ENCODE measurements at regions not wholly inside any gene's neighbourhood (a gene's known extent, or its start where the extent isn't known, plus 50 kb on each side); places are given as distances from the start of the nearest gene placed in this dataset.

GRCh38 chr4:23959396-23960148, 69.7 kb upstream of the PPARGC1A start:
- TF ChIP-seq CTCF (IDR thresholded peaks at IDR 0.05) (no peak), ZNF263 (CRISPR knock-in tag; IDR thresholded peaks at IDR 0.05; ENCODE audit: low read depth) (no peak), USF2 (CRISPR knock-in tag; IDR thresholded peaks at IDR 0.05) (no peak), USF1 (CRISPR knock-in tag; IDR thresholded peaks at IDR 0.05) (no peak)
